Gastrocnemius medialis (tissue), 4 donors: ENCODE measurements at regions not wholly inside any gene's neighbourhood (a gene's known extent, or its start where the extent isn't known, plus 50 kb on each side); places are given as distances from the start of the nearest gene placed in this dataset.

Experiments used
- ATAC-seq, 2 donors: fragments of 150-250 bp; one replicate each; pipeline ENCODE4 v1.9.1; 2016
- DNase-seq, 2 donors: peaks; one replicate each; pipeline ENCODE4 v3.0.0-alpha.2; 2019
- H3K27ac ChIP-seq, 4 donors: fragments of 200-600 bp; sonication (generic); 1 replicate in 1 of 4; 2 replicates in 3 of 4; pipeline ENCODE4 v1.5.1; 2016 to 2018; ENCODE audit warnings: mild to moderate bottlenecking in 2 of 4, moderate library complexity in 1 of 4
- H3K27me3 ChIP-seq, 3 donors: fragments of 200-600 bp; sonication (generic) in 2 of 3; 1 replicate in 1 of 3; 2 replicates in 2 of 3; pipeline versions ENCODE4 v1.5.1 to v1.6.0; 2016 to 2019; ENCODE audit warnings: mild to moderate bottlenecking in 1 of 3, moderate library complexity in 1 of 3
- H3K36me3 ChIP-seq, 2 donors: fragments of 200-600 bp; sonication (generic) in 1 of 2; one replicate each; pipeline ENCODE4 v1.5.1; 2017 to 2018
- H3K4me1 ChIP-seq, 2 donors: fragments of 200-600 bp; sonication (generic) in 1 of 2; one replicate each; pipeline ENCODE4 v1.5.1; 2016 to 2017; ENCODE audit warnings: mild to moderate bottlenecking in 2 of 2
- H3K4me3 ChIP-seq, 4 donors: fragments of 200-600 bp; sonication (generic) in 3 of 4; 1 replicate in 1 of 4; 2 replicates in 3 of 4; pipeline ENCODE4 v1.5.1; 2016 to 2019; ENCODE audit warnings: mild to moderate bottlenecking in 2 of 4
- H3K9me3 ChIP-seq, 3 donors: fragments of 200-600 bp; sonication (generic) in 2 of 3; 1 replicate in 1 of 3; 2 replicates in 2 of 3; pipeline ENCODE4 v1.5.1; 2016 to 2019
- CTCF ChIP-seq, 5 experiments: fragments of 450-650 bp in 3 of 5; fragments of 200-600 bp in 2 of 5; sonication (generic) in 2 of 5; IDR thresholded peaks in 4 of 5; conservative IDR thresholded peaks in 1 of 5; 1 replicate in 4 of 5; 2 replicates in 1 of 5; pipeline ENCODE4 v1.5.1; 2016 to 2019; ENCODE audit warnings: antibody characterized with exemption in 5 of 5, mild to moderate bottlenecking in 3 of 5, moderate library complexity in 3 of 5
- POLR2A ChIP-seq, 2 donors: fragments of 450-650 bp; IDR thresholded peaks; one replicate each; pipeline ENCODE4 v1.6.1; 2017; ENCODE audit warnings: antibody characterized with exemption in 2 of 2, mild to moderate bottlenecking in 2 of 2, moderate library complexity in 2 of 2
- in situ Hi-C, 4 donors: fragments of 200-750 bp; cut with MboI; loops; one replicate each; pipeline versions ENCODE4 v1.15.0 to v1.8.0; 2017; ENCODE audit warnings: low sequenced_read_pairs in 4 of 4
- intact Hi-C: fragments of 100-400 bp; cut with DNase I; formaldehyde crosslinking; loops from one replicate; pipeline ENCODE4 v1.15.1; 2023; ENCODE audit warnings: low total_unique reads

- DNase-seq: no peak
- Histone ChIP-seq H3K4me1 (no peaks in the 10 kb centered on the region), H3K36me3 (no peaks in the 10 kb centered on the region), H3K4me3 (no peak overlapping the region), H3K27me3 (no peaks in the 10 kb centered on the region), H3K9me3 (no peaks in the 10 kb centered on the region), H3K27ac (no peak overlapping the region)
- TF ChIP-seq CTCF (IDR thresholded peaks at IDR 0.05 in 4 of 5, conservative IDR thresholded peaks at IDR 0.05 in 1 of 5) (no peak), POLR2A (IDR thresholded peaks at IDR 0.05) (no peak)
- no peak for ATAC-seq
- in situ Hi-C loops (no loop called here), intact Hi-C loops (no loop called here)
Observed at GRCh38 chr6:44702292-44702691, 314.8 kb downstream of the CDC5L start.

- no peak overlapping the region for H3K4me3 ChIP-seq
- TF ChIP-seq POLR2A (IDR thresholded peaks at IDR 0.05) (no peak), CTCF (IDR thresholded peaks at IDR 0.05 in 4 of 5, conservative IDR thresholded peaks at IDR 0.05 in 1 of 5) (no peak)
- no peaks in the 10 kb centered on the region for H3K36me3 ChIP-seq
- no peak for DNase-seq
- H3K27ac ChIP-seq: no peak overlapping the region
- no peak for ATAC-seq
- H3K9me3 ChIP-seq: no peaks in the 10 kb centered on the region
- in situ Hi-C loops: no loop called here
- H3K27me3 ChIP-seq: no peaks in the 10 kb centered on the region
- intact Hi-C loops: no loop called here
- H3K4me1 ChIP-seq: no peaks in the 10 kb centered on the region
Observed at GRCh38 chr6:44704240-44705150, 317.0 kb downstream of the CDC5L start.

- Histone ChIP-seq H3K4me1 (no peaks in the 10 kb centered on the region), H3K4me3 (no peak overlapping the region), H3K36me3 (no peaks in the 10 kb centered on the region), H3K27me3 (no peaks in the 10 kb centered on the region), H3K9me3 (no peaks in the 10 kb centered on the region), H3K27ac (no peak overlapping the region)
- no peak for DNase-seq
- TF ChIP-seq POLR2A (IDR thresholded peaks at IDR 0.05): no peak
- TF ChIP-seq CTCF (IDR thresholded peaks at IDR 0.05 in 4 of 5, conservative IDR thresholded peaks at IDR 0.05 in 1 of 5): no peak
- ATAC-seq: no peak
- intact Hi-C loops (no loop called here), in situ Hi-C loops (no loop called here)
Observed at GRCh38 chr6:44705596-44705995, 318.1 kb downstream of the CDC5L start.

GRCh38 chr6:44706011-44706410, 318.5 kb downstream of the CDC5L start:
- Histone ChIP-seq H3K4me1 (no peaks in the 10 kb centered on the region), H3K27ac (no peak overlapping the region), H3K27me3 (no peaks in the 10 kb centered on the region), H3K36me3 (no peaks in the 10 kb centered on the region), H3K9me3 (no peaks in the 10 kb centered on the region), H3K4me3 (no peak overlapping the region)
- DNase-seq (no peak), ATAC-seq (no peak)
- TF ChIP-seq CTCF (IDR thresholded peaks at IDR 0.05 in 4 of 5, conservative IDR thresholded peaks at IDR 0.05 in 1 of 5) (no peak), POLR2A (IDR thresholded peaks at IDR 0.05) (no peak)
- in situ Hi-C loops: no loop called here
- intact Hi-C loops: no loop called here
